HepG2 (cell line): ENCODE measurements at regions not wholly inside any gene's neighbourhood (a gene's known extent, or its start where the extent isn't known, plus 50 kb on each side); places are given as distances from the start of the nearest gene placed in this dataset.
"Not testable (repeated sequence)": the region's sequence is repeated elsewhere in the genome, so short reads cannot be mapped to it uniquely, and the experiment has no call there.

Experiments
- ATAC-seq: fragments of 200-7000 bp; cut with Tn5 transposase; 3 replicates; pipeline ENCODE4 v1.9.1; 2020; ENCODE audit warnings: mild to moderate bottlenecking, moderate library complexity
- BruUV-seq: library from RNA; stranded (reverse); fragments of 400-500 nt; replicated peaks from 2 replicates; lab custom pipeline; 2021; lab: Mats Ljungman, UMichigan
- CTCF ChIA-PET: fragments of 300-600 bp; formaldehyde crosslinking; extraction: SDS; loops from one replicate; lab custom pipeline; 2021; ENCODE audit warnings: low total read pairs, inconsistent platforms, low intra/inter-chr PET ratio; lab: Yijun Ruan, JAX
- POLR2A ChIA-PET: fragments of 350-600 bp; sonication (Branson Sonifier 250); formaldehyde crosslinking; loops from one replicate; lab custom pipeline; 2020; ENCODE audit warnings: antibody characterized with exemption, inconsistent platforms; lab: Yijun Ruan, JAX
- DNase-seq: peaks from one replicate; pipeline ENCODE4 v3.0.0-alpha.2; 2015; ENCODE audit warnings: low spot score
- FAIRE-seq: peaks from 3 replicates; lab custom pipeline; 2011; peaks lifted over from hg19 to GRCh38; lab: Jason Lieb, UNC
- H2AFZ ChIP-seq: one replicate; pipeline ENCODE4 v1.6.1; 2011; ENCODE audit warnings: low read length, inconsistent platforms
- H3K27ac ChIP-seq: fragments of 300-600 bp; 3 replicates; pipeline ENCODE4 v1.8.0; 2011; ENCODE audit warnings: mixed run types, mild to moderate bottlenecking, mixed read lengths, low read length, inconsistent platforms; ENCODE audit not compliant: insufficient read depth; ENCODE audit errors: extremely low read length
- H3K27me3 ChIP-seq, 2 experiments: fragments of 200-600 bp in 1 of 2; 2 replicates in 1 of 2; 3 replicates in 1 of 2; pipeline versions ENCODE4 v1.6.0 to v1.8.0; 2011; ENCODE audit warnings: low read length in 2 of 2, mild to moderate bottlenecking in 2 of 2, moderate library complexity in 2 of 2, inconsistent platforms in 1 of 2; ENCODE audit not compliant: insufficient read depth in 2 of 2, control insufficient read depth in 1 of 2
- H3K36me3 ChIP-seq, 2 experiments: fragments of 200-600 bp in 1 of 2; replicated peaks in 1 of 2; 2 replicates in 1 of 2; 3 replicates in 1 of 2; pipeline versions ENCODE4 v1.5.1 to v1.8.0; 2011; ENCODE audit warnings: low read length in 2 of 2, inconsistent platforms in 1 of 2; ENCODE audit not compliant: insufficient read depth in 2 of 2, control insufficient read depth in 1 of 2
- H3K4me1 ChIP-seq: 2 replicates; pipeline ENCODE4 v1.5.1; 2012; ENCODE audit warnings: low read length, inconsistent platforms; ENCODE audit not compliant: insufficient read depth
- H3K4me2 ChIP-seq: 2 replicates; pipeline ENCODE4 v1.6.0; 2011; ENCODE audit warnings: low read depth, low read length, inconsistent platforms
- H3K4me3 ChIP-seq, 3 experiments: fragments of 200-600 bp in 1 of 3; sonication (generic), shearing (Covaris generic) in 1 of 3; replicated peaks in 1 of 3; 2 replicates each; pipeline ENCODE4 v1.5.1; 2011 to 2016; ENCODE audit warnings: low read length in 3 of 3, inconsistent platforms in 2 of 3, low read depth in 2 of 3, mild to moderate bottlenecking in 2 of 3, control low read depth in 1 of 3, mixed read lengths in 1 of 3; ENCODE audit not compliant: insufficient read depth in 1 of 3
- H3K79me2 ChIP-seq: one replicate; pipeline ENCODE4 v1.6.1; 2011; ENCODE audit warnings: low read length, inconsistent platforms; ENCODE audit not compliant: insufficient read depth
- H3K9ac ChIP-seq: 2 replicates; pipeline ENCODE4 v1.6.0; 2011; ENCODE audit warnings: mild to moderate bottlenecking, low read depth, low read length, inconsistent platforms; ENCODE audit not compliant: insufficient read depth
- H3K9me3 ChIP-seq: 2 replicates; pipeline ENCODE4 v1.5.1; 2012; ENCODE audit warnings: mild to moderate bottlenecking, low read length
- H4K20me1 ChIP-seq: 2 replicates; pipeline ENCODE4 v1.6.0; 2011; ENCODE audit warnings: inconsistent platforms, mild to moderate bottlenecking, low read length, moderate library complexity; ENCODE audit not compliant: insufficient read depth
- WGBS: methylation state at CpG from one replicate; pipeline ENCODE4 v1.1.6; 2017; ENCODE audit warnings: low lambda C conversion rate; 5-methylcytosine and 5-hydroxymethylcytosine counted together
- in situ Hi-C: cut with HindIII; loops from 2 replicates; pipeline ENCODE4 v1.10.0; 2017; ENCODE audit warnings: low pct_unique_long_range_greater_than_20kb; ENCODE audit not compliant: extremely low pct_ligation_motif_present
- intact Hi-C: fragments of 100-400 bp; cut with micrococcal nuclease; formaldehyde crosslinking; loops from one replicate; pipeline ENCODE4 v1.10.0; 2022; ENCODE audit not compliant: unreplicated experiment

DNA sequence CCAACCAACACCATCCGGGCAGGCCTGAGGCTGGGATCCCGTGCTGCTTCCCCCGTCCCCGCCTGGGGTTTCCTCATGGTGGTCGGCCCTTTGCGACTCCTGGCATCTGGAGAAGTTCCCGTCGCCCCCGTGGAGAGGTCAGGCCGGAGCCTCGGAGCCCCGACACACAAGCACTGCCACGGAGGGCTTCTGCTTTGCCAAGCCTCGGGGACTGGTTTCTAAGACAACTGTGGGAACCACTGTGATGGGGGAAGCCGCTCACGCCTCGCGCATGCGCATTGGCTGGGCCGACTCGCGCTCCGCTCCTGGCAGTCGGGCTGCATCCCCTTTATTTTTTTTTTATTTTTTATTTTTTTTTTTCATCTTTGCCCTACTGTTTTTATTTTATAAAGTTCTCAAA, 928.8 kb upstream of the TPTE start:
- H3K27me3 ChIP-seq, H3K4me2 ChIP-seq, BruUV-seq, ATAC-seq, CTCF ChIA-PET, FAIRE-seq, H3K9me3 ChIP-seq, H2AFZ ChIP-seq, H4K20me1 ChIP-seq, H3K9ac ChIP-seq, POLR2A ChIA-PET, intact Hi-C loops, H3K79me2 ChIP-seq, H3K4me3 ChIP-seq, H3K36me3 ChIP-seq, H3K27ac ChIP-seq, H3K4me1 ChIP-seq, DNase-seq, in situ Hi-C loops: not testable (repeated sequence)
- no CpG with 5 or more reads among the region's 24 CpGs for WGBS

DNA sequence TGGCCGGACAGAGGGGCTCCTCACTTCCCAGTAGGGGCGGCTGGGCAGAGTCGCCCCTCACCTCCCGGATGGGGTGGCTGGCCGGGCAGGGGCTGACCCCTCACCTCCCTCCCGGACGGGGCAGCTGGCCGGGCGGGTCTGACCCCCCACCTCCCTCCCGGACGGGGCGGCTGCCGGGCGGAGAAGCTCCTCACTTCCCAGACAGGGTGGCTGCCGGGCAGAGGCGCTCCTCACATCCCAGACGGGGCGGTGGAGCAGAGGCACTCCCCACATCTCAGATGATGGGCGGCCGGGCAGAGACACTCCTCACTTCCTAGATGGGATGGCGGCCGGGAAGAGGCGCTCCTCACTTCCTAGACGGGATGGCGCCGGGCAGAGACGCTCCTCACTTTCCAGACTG, 927.7 kb upstream of the TPTE start:
- 72% methylated on average over 10 of the region's 27 CpGs for whole genome bisulfite sequencing
- H3K9ac ChIP-seq, H2AFZ ChIP-seq, in situ Hi-C loops, H3K27ac ChIP-seq, H3K4me1 ChIP-seq, H3K79me2 ChIP-seq, POLR2A ChIA-PET, FAIRE-seq, CTCF ChIA-PET, H4K20me1 ChIP-seq, H3K9me3 ChIP-seq, intact Hi-C loops, ATAC-seq, H3K36me3 ChIP-seq, DNase-seq, H3K27me3 ChIP-seq, H3K4me3 ChIP-seq, BruUV-seq, H3K4me2 ChIP-seq: not testable (repeated sequence)

DNA sequence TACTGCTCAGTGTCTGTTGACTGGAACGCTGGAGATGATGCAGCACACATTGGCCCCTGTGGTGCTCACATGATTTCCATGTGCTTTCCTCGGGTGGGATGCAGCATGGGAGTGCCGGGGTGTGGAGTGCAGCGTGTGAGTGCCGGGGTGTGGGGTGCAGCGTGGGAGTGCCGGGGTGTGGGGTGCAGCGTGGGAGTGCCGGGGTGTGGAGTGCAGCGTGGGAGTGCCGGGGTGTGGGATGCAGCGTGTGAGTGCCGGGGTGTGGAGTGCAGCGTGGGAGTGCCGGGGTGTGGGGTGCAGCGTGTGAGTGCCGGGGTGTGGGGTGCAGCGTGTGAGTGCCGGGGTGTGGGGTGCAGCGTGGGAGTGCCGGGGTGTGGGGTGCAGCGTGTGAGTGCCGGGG, 907.4 kb upstream of the TPTE start:
- H3K4me2 ChIP-seq, DNase-seq, FAIRE-seq, H3K27me3 ChIP-seq, H2AFZ ChIP-seq, H3K27ac ChIP-seq, H3K4me1 ChIP-seq, CTCF ChIA-PET, intact Hi-C loops, H3K36me3 ChIP-seq, H3K79me2 ChIP-seq, BruUV-seq, in situ Hi-C loops, H4K20me1 ChIP-seq, H3K4me3 ChIP-seq, POLR2A ChIA-PET, H3K9ac ChIP-seq, ATAC-seq: not testable (repeated sequence)
- WGBS = 41% methylated on average over 23 of the region's 23 CpGs
- H3K9me3 ChIP-seq = peaks cover 11% of the 10 kb centered on the region

DNA sequence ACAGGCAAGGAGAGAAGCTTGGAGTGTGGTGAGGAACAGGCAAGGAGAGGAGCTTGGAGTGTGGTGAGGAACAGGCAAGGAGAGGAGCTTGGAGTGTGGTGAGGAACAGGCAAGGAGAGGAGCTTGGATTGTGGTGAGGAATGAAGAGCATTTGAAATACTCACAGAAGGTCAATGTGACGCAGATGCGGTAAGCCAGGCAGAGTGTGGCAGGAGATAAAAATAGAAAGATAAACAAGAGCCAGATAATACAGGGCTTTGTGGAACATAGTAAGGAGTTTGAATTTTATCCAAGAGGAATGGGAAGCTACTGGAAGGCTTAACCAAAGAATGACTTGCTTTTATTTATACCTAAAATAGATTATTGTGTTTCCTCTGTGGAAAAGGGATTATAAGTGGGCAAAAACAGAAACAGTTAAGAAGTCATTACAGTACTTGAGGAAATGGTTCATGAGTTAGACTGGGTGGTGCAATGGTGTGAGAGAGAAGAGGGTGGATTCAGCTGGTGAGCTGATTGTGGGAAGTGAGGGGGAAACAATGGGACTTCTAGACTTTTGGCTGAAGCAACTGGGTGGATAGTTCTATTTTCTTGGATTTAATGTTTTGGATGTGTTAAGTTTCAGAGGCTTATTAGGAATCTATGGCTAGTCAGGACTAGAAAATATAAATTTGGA, 900.1 kb upstream of the TPTE start:
- H3K4me1 ChIP-seq, FAIRE-seq, H2AFZ ChIP-seq, H3K4me2 ChIP-seq, H3K27me3 ChIP-seq, H3K4me3 ChIP-seq, ATAC-seq, H3K9ac ChIP-seq, H3K27ac ChIP-seq, H3K9me3 ChIP-seq, H4K20me1 ChIP-seq, POLR2A ChIA-PET, CTCF ChIA-PET, BruUV-seq, DNase-seq, in situ Hi-C loops, H3K79me2 ChIP-seq, intact Hi-C loops, H3K36me3 ChIP-seq: not testable (repeated sequence)
- 12% methylated on average over 2 of the region's 2 CpGs for WGBS
